Inferior parietal cortex (tissue), 1 donor: ENCODE measurements at regions not wholly inside any gene's neighbourhood (a gene's known extent, or its start where the extent isn't known, plus 50 kb on each side); places are given as distances from the start of the nearest gene placed in this dataset.

Source experiments
- DNase-seq: peaks from one replicate; pipeline ENCODE4 v3.0.0-alpha.2; 2016; ENCODE audit errors: extremely low spot score

DNA sequence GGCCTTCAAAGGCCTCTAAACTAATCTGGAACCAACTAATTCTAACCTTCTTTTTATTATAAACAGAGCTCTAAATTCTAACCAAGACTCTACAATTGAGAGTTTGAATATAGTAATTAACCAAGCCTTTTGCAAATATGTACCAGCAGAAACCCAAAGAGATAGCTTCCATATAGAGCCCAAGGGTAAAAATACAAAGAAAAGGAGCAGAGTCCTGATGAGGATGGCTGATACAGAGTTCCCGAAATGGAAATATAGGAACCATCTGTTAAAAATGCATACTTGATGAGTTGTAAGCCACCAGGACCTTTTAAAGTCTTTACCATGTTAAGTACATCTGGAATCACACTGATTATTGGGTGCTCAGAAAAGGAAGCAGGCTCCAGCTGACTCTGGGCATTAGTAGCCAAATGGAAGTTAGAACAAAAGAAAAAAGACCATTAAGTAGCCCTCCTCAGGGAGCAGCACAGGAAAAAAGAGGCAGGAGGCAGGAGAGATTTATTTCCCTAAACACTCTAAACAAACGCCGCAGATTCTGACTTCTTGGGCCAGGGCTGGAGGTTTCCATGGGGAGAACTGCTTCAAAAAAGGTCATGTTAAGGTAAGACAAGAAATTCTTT, 463.1 kb upstream of the FAT3 start:
- no peak for DNase-seq

DNA sequence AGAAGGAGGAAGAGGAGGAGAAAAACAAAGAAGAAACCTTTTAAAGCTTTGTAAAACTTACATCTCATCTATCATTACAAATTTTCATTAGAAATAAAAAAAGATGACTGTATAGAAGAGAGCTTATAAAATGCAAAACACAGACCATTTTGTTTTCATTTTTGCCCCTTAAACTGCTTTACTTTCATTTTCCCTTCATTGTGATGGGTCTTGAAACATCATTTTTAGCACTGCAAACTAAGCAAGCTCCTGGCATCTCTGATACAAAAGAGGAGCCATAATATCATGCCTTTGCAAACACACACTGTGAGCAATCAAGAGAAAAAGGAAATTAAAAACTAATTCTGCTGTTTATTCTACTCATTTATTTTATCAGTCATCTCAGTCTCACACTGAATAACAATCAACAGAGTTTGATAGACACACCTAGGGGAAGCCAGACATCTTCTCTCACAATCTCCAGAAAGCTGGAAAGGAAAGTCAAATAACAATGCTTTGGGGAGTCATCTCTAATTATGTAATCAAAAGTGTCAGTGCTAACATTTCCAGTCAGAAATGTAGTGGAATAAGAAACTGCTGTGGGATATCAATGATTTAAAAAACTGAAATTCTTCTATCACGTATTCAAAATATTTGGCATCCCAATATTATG, 467.7 kb upstream of the FAT3 start:
- no peak for DNase-seq

DNA sequence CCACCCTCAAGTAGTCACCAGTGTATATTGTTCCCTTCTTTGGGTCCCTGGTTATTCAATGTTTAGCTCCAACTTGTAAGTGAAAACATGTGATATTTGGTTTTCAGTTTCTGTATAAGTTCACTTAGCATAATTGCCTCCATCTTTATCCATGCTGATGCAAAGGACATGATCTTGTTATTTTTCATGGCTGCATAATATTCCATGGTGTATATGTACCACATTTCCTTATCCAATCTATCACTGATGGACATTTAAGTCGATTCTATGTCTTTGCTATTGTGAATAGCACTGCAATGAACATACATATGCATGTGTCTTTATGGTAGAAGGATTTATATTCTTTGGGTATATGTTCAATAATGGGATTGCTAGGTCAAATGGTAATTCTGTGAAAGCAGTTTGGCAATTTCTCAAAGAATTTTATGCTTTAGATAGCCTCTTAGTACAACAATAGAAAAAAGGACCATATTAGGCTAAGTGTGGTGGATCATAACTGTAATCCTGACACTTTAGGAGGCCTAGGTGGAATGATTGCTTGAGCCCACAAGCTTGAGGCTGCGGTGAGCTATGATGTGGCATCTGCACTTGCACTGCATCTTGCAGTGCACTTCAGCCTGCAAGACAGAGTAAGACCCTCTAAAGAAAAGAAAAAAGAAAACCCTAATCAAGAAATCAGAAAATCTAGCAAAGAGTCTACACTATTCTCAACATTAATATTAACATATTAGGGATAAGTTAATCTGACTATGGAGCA, 468.5 kb upstream of the FAT3 start:
- no peak for DNase-seq

DNA sequence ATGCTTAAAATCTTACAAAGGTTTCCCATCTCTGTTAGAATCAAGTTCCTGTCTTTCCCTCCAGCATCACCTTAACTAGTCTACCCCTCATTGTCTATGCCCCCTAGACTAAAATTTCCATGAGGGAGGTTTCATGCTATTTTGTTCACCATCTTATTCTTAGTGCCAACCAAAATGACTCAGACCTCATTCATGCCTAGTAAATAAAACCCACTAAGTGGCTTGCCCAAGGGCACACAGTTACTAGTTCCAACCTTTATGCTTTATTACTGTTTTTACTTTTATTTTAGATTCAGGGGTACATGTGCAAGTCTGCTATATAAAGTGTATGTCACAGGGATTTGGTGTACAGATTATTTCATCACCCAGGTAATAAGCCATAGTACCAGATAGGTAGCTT, 469.1 kb upstream of the FAT3 start:
- DNase-seq, result no peak

DNA sequence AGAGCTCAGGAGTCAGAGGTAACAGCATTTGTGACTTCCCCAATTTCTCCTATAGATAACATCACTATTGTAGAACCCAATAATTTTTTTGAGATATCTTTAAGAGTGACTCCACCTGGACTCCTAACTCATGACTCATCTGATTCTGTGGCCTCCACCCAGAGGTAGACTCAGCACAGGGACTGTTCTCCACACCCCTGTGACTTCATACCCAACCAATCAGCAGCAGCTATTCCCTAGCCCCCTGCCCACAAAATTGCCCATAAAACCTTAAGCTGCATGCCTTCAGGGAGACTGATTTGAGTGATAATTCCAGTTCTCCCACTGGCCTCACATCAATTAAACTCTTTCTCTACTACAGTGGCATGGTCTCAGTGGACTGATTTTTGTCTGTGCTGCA, 475.4 kb upstream of the FAT3 start:
- DNase-seq, result no peak

DNA sequence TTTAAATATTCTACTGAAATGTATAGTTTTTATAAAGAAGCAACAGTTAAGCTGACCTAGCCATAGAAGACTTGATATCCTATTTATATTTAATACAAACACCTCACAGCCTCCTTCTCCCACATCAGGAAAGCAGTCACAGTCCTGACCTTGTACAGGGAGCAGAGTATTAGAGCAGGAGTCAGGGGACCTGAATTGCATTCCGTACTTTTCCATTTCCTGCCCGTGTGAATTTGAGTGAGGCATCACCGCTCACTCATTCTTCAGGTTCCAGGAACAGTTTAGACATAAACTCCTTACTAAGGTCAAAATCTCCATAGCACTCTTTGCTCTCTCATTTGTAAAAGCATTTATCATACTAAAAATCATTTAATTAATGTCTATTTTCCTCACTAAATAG, 482.5 kb upstream of the FAT3 start:
- no peak for DNase-seq

DNA sequence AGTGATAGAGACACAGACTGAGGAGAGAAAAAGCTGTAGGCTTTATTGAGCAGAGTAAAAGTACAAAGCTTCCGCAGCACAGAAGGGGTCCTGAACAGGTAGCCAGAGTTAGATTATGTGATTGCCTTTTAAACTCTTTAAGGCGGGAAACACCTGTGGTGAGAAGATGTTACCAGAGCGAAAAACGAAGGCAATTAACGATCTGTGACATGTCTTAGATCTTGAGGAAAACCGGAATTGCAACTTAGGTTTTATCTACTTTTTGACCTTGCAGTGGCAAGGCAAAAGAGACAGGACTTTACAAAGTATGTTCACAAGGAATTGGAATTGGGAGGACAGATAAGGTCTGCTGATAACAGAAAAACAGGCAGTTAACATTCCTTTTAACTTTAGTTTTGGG, 493.6 kb upstream of the FAT3 start:
- DNase-seq, result no peak

DNA sequence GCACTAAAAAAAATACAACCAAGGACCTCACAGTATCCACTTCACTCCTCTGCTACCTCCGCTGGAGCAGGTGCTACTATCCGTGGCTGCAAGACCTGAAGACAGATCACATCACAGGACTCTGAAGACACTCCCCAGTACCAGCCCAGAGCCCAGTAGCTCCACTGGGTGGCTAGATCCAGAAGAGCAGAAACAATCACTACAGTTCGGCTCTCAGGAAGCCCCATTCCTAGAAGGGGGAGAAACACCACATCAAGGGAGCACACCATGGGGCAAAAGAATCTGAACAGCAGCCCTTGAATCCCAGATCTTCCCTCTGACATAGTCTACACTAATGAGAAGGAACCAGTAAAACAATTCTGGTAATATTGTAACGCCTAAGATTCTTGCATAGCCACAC, 494.0 kb upstream of the FAT3 start:
- no peak for DNase-seq

DNA sequence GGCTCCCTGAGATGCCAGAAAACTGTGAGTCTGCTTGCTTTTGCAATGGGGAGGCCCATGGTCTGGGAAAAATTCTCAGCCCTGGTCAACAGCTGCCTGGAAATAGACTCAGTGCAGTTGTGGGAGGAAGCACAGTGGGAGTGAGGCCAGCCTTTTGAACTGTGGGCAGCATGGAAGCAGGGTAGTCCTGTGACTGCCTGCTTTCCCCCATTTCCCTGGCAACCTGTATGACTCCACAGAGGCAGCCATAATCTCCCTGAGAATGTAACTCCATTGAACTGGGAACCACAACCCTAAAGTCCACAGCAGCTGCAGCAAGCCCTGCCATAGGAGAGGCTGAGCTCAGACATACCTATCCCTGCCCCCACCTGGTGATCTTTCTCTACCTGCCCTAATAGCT, 494.6 kb upstream of the FAT3 start:
- DNase-seq, result no peak

DNA sequence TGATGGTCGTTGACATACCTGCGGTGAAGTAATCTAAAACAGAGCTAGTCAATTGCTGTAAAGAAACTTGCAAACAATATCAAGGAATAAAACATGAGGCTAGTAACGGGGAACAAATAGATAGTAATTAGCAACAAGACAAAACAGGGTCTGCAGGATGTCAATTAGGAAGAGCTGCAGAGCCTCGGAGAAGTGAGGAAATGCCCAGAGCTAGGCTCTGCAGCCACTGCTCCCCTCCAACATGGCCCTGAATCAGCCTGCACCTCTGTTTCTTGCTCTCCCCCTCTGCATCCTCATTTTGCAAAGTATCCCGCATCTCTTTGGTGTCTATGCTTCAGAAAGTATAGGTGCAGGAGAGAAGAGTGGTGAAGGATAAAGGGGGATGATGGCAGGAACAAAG, 507.4 kb upstream of the FAT3 start:
- DNase-seq, result no peak

DNA sequence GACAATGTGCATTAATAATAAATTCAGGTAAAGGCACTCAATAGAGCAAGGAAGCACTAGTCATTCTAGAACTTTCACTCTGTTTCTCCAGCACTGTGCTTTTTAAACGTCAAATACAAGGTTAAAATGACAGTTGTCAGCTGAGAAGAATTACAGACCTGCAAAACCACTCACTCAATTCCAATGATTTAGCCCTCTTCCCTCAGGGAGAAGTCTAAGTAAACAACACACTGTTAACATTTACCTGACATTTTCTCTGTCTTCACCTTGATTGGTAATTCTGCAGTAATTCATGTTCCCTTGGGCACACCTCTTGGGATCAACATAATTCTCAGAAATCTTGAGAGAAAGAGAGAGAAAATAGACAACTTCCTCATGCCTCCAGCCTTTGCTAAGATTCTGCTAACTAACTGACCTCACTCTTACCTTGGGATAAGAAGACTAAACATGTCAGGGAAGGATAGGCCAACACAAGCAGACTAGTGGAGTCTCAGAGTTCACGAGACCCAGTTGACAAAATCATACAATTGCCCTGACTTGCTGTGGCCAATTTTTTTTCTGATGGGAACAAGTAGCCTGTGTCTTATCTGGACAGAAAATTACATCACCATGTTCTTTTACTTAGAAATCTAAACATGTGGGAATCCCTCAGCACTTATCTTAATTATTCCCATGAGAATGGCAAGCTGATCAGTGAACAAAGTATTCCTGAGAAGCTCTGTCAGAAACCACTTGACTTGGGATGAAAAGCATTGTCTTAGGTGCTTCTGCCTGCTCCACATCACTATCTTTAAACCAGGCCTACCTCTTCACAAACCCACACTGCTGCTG, 516.8 kb upstream of the FAT3 start:
- DNase-seq, result no peak

DNA sequence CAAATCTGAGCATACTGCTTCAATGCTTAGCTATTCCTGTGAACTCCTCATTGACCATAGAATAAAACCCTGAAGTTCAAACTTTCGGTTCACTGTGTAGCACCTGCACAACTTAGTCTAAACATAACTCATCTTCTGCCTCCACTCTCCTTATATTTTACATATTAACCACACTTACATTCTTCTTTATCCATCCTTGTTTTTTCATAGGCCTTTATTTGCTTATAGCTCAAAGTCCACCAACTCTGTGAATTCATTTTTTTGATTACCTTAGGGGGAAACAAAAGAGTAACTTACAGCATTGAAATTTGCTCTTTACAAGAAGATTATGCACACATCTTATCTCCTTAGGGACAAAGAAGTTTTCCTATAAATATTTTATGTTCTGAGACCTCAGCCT, 521.6 kb upstream of the FAT3 start:
- DNase-seq, result no peak

DNA sequence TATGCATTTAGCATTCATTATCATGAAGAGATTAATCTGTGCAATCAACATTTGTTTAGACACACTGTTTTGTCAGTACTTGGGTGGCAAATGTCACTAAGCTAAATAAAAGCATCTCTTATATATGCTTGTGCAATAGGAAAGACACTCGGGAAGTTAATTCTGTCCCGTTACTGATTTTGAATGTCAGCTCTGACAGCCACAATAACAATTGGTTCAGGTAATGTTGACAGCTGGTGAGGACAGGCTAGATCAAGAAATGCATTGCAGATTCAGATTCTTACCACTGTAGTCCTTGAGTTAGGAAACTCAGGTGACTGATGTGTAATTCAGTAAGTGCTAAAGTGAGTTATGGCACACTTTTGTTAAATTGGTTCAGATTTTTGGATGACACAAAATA, 523.8 kb upstream of the FAT3 start:
- no peak for DNase-seq

DNA sequence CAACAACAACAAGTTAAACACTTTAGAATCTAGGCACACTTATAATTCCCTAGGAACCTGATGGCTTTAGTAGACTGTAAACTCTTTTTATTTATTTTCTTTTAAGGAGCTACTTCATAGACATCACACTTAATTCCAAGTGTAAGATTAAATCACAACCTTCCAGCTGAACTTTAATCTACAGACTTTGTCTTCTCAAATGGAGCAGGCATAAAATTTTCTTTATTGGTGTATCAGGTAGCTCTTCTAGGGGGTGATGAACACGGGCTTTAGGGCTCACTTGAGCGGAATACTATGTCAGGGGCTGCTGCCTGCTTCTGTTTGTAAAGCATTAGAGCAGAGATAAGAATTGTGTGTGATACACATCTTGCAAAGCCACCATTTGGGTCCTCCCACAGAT, 525.8 kb upstream of the FAT3 start:
- DNase-seq, result no peak

DNA sequence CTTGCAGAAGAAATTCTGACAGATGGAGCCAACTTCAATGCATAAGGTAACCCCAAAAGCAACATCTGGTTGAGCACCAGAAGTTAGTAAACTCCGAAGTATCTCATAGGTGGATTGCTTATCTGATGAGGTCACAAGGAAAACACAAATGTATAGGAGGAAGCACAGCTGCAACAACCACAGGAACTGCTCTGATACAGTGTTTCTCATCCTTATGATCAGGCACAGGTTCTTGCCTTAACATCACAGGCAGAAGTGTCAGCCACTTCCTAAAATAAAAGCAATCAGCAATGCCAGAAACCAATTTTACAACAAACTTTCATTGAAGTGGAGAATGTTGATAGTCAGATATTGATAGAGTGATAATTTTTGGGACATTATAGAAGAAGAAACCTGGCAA, 530.3 kb upstream of the FAT3 start:
- no peak for DNase-seq

DNA sequence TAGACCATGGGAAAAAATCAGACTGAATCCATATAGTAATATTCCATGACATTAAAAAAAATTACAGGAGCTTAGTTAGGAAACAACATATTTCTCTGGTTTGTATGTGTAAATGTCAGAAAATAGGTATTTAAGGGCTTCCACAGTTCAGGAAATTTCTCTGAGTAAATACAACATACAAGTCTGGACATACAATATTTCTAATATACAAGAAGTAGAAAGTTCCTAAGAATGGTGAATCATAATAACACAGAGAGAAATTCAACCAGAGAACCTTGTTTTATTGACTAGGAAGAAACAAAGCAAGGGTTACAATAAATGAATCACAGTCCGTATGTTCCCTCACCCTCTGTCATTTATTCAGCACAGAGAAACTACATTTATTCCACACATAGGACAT, 532.7 kb upstream of the FAT3 start:
- DNase-seq, result no peak

DNA sequence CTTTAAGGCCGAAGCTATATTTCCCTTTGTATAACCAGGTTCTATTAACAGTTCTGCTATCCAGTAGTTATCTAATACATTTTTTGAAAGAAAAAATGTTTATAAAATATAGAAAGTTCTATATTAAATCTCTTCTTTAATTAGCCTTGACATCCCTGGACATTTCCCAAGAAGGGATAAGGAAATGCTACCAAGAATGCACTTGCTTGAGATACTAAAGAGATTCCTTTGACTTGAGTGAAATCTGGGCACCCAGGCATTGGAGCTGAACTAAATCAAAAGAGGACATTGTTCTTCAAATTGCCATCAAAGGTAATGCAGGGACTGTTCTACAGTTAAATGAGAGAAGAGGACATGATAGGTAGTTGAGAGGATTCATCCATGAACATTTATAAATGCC, 535.9 kb upstream of the FAT3 start:
- DNase-seq, result no peak

DNA sequence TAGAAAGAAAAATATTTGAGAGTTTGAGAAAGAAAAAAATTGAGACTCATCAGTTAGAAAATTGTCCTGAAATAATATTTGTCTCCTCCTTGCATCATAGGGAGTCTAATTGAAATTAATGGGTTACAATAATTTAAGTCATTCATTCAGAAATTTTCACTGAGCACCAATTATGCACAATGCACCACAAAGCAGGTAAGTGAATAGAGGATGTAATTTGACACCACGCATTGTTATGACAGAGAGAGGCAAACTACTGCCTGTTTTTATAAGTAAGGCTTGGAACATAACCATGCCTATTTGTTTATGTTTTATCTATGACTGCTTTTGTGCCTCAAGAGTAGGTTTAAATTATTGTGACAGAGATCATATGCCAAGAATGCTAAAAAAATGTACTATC, 537.9 kb upstream of the FAT3 start:
- no peak for DNase-seq

DNA sequence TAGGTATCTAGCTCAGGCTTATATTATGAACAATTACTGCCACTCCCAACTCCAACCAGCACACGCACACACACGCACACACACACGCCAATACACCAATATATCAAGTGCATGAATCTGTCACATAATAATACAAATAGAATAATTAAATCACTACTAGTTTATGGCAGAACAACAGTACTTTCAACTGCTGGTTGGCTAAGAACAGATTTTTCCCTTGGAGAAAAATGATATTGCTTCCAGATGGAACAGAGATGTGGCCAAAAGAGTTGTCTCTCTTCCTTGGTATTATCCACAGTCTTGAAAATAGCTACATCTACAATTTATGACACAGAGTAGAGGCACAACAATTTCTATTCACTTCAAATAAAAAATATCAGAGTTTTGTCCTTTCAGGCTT, 538.3 kb upstream of the FAT3 start:
- no peak for DNase-seq

DNA sequence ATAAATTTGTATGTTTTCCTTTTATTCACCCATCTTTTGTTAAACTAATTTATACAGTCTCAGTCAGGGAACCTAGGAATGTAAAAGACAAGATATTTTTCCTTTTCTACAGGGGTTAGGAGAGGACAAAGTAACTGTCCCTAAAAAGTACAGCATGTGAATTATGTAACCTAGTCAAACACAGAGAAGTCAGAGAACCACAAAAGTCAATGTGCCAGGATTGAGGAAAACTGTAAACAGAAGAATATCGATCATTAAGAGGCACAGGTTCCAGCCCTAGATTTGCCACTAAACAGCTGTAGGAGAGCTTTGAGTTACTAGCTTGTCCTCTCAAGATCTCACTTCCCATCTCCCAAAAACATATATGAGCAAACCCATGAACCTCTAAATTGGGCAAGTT, 550.9 kb upstream of the FAT3 start:
- no peak for DNase-seq

DNA sequence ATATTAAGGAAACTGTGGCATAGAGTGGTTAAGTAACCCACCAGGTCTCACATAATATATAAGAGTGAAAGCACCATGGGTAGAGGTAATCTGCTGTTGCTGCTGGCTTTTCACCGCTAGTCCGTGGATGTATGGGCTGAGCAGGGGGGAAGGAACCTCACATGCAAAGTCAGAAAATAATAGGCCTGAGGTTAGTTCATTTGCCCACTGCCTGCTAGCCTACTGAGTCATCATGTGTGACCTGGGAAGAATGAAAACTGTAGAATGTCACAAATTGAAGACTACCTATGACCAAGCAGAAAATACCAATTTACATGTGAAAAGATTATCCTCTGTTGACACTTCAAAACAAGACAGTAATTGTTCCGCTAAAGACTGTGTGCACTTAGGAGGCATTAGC, 560.1 kb upstream of the FAT3 start:
- no peak for DNase-seq

DNA sequence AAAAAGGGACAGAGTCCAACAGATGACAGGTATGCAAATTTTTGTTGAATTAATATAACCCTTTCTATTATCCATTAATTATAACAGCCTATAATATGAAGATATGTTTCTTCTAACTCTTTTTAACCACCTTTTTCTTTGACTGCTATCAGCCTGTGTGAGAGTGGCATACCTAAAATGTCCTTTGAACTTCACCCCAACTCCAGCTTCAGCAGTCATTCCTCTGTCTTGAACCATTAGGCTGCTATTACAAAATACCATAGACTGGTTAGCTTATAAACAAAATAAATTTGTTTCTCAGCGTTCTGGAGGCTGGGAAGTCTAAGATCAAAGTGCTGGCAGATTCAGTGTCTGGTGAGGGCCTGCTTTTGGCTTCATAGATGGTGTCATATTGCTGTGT, 564.6 kb upstream of the FAT3 start:
- no peak for DNase-seq

DNA sequence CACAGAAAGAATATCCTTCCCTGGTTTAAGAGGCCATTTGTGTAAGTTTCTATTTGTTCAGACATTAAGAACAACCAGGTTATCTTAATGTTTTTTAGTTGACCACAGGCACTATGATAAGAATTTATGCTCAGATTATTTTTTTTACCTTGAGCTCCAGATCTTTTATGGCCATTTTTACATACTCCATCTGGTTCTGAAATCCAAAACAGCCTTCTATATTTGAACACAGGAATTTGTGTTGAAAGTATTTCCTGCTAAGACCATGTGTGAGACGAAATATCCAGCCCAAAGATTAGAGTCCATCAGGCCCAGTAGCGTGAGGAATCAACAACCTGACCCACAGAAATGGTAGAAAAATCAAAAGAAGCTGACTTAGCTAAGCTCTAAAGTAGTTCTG, 569.9 kb upstream of the FAT3 start:
- no peak for DNase-seq
